Testis (tissue), 2 donors: ENCODE measurements at regions not wholly inside any gene's neighbourhood (a gene's known extent, or its start where the extent isn't known, plus 50 kb on each side); places are given as distances from the start of the nearest gene placed in this dataset.

Experiments
- DNase-seq: peaks from one replicate; pipeline ENCODE4 v3.0.0-alpha.2; 2019
- H3K27ac ChIP-seq, 2 donors: fragments of 200-600 bp; sonication (generic); one replicate each; pipeline ENCODE4 v1.5.1; 2019
- H3K27me3 ChIP-seq: fragments of 200-600 bp; sonication (generic); one replicate; pipeline ENCODE4 v1.5.1; 2019
- H3K36me3 ChIP-seq: fragments of 200-600 bp; sonication (generic); one replicate; pipeline ENCODE4 v1.5.1; 2017; ENCODE audit warnings: low read depth; ENCODE audit errors: missing control alignments
- H3K4me1 ChIP-seq: fragments of 200-600 bp; sonication (generic); one replicate; pipeline ENCODE4 v1.5.1; 2019
- H3K4me3 ChIP-seq, 2 donors: fragments of 200-600 bp; sonication (generic); one replicate each; pipeline ENCODE4 v1.5.1; 2017 to 2019
- H3K9me3 ChIP-seq: fragments of 200-600 bp; sonication (generic); one replicate; pipeline ENCODE4 v1.5.1; 2017
- CTCF ChIP-seq, 3 experiments: fragments of 450-650 bp in 2 of 3; fragments of 200-600 bp in 1 of 3; sonication (generic) in 1 of 3; IDR thresholded peaks; one replicate each; pipeline ENCODE4 v1.5.1; 2016 to 2019; ENCODE audit warnings: antibody characterized with exemption in 3 of 3, mild to moderate bottlenecking in 2 of 3, moderate library complexity in 1 of 3
- POLR2A ChIP-seq: fragments of 450-650 bp; IDR thresholded peaks from one replicate; pipeline ENCODE4 v1.6.1; 2017; ENCODE audit warnings: antibody characterized with exemption, mild to moderate bottlenecking, moderate library complexity
- WGBS, 2 donors: methylation state at CpG; one replicate each; pipeline ENCODE4 v1.1.5; 2018; 5-methylcytosine and 5-hydroxymethylcytosine counted together
- intact Hi-C: fragments of 100-400 bp; cut with DNase I; formaldehyde crosslinking; loops from one replicate; pipeline ENCODE4 v1.15.1; 2023; ENCODE audit warnings: low total_unique reads

GRCh38 chr2:219987830-219988229 is 360.4 kb downstream of the SLC4A3 start:
- H3K9me3 ChIP-seq, result no peaks in the 10 kb centered on the region
- no peak overlapping the region for H3K4me3 ChIP-seq
- H3K27me3 ChIP-seq, result no peaks in the 10 kb centered on the region
- H3K4me1 ChIP-seq, result no peaks in the 10 kb centered on the region
- no peak overlapping the region for H3K27ac ChIP-seq
- no peaks in the 10 kb centered on the region for H3K36me3 ChIP-seq
- DNase-seq, result no peak
- WGBS, 2 donors, result 57 to 70% methylated on average over 2 of the region's 2 CpGs
- intact Hi-C loops, result no loop called here
- no peak for TF ChIP-seq POLR2A
- TF ChIP-seq CTCF (IDR thresholded peaks at IDR 0.05), result no peak

GRCh38 chr2:219989744-219990143 is 362.3 kb downstream of the SLC4A3 start:
- no peaks in the 10 kb centered on the region for H3K36me3 ChIP-seq
- H3K9me3 ChIP-seq, result no peaks in the 10 kb centered on the region
- DNase-seq, result no peak
- no peaks in the 10 kb centered on the region for H3K4me1 ChIP-seq
- 86% methylated on average over 7 of the region's 7 CpGs for WGBS, 2 donors
- H3K27me3 ChIP-seq, result no peaks in the 10 kb centered on the region
- H3K4me3 ChIP-seq, result no peak overlapping the region
- intact Hi-C loops, result no loop called here
- H3K27ac ChIP-seq, result no peak overlapping the region
- TF ChIP-seq CTCF (IDR thresholded peaks at IDR 0.05) (no peak), POLR2A (no peak)

DNA sequence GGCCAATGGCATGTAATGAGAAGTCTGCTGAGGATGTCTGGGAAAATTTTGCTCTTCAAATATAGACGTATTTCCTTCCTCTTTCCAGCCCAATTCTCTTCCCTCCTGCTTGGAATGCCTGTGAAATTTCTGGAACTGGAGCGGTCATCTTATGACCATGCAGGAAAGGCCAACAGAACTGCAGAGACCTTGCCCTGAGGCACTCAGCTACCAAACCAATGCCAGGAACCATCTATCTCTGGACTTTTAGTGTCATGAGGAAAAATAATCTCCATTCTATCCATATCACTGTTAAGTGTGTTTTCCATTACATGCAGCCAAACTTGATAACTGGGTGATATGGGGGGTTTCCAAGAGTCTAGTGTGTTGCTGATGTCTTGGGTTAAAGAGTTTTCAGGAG is 363.7 kb downstream of the SLC4A3 start:
- H3K36me3 ChIP-seq, result no peaks in the 10 kb centered on the region
- no peak overlapping the region for H3K27ac ChIP-seq
- H3K27me3 ChIP-seq, result no peaks in the 10 kb centered on the region
- no peak for DNase-seq
- no peaks in the 10 kb centered on the region for H3K9me3 ChIP-seq
- no peak overlapping the region for H3K4me3 ChIP-seq
- no peaks in the 10 kb centered on the region for H3K4me1 ChIP-seq
- intact Hi-C loops, result no loop called here
- 63 to 81% methylated on average over 2 of the region's 2 CpGs for whole genome bisulfite sequencing, 2 donors
- TF ChIP-seq CTCF (IDR thresholded peaks at IDR 0.05), result no peak
- TF ChIP-seq POLR2A, result no peak

GRCh38 chr2:219995399-219995798 is 368.0 kb downstream of the SLC4A3 start:
- Histone ChIP-seq H3K4me1 (peaks cover 10% of the 10 kb centered on the region), H3K4me3 (no peak overlapping the region), H3K9me3 (no peaks in the 10 kb centered on the region), H3K27me3 (no peaks in the 10 kb centered on the region), H3K36me3 (no peaks in the 10 kb centered on the region), H3K27ac (no peak overlapping the region)
- DNase-seq, result no peak
- intact Hi-C loops, result no loop called here
- WGBS, 2 donors, result 89 to 94% methylated on average over 5 of the region's 5 CpGs
- TF ChIP-seq POLR2A (no peak), CTCF (IDR thresholded peaks at IDR 0.05) (no peak)

DNA sequence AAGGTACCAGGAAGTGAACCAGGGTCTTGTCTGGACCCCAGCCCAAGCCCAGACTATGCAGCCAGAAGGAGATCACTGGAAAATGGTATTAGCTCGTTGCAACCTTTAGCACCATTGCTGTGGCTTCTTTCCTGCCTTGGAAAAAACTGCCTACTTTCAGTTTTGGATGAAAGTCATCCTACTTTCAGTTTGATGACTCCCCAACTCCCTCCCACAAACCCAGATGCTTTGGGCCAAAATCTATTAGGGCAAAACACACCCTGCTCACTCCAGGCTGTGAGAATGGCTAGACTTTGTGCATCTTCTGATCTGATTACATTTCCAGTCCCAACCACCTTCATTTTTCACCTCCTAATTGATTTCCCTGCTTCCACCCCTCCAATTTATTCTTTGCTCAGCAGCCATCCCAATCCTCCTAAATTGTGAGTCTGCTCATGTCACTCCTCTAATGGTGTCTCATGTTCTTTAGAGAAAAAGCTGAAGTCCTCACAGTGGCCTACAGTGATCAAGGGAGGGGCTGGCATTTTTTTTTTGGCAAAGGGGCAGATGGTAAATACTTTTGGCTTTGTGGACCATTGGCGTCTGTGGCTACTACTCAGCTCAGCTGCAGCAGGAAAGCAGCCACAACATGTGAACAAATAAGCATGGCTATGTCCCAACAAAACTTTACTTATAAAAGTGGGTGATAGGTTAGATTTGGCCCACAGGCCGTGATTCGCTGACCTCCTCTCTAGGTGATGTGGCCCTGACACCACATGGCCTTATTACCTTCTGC is 368.7 kb downstream of the SLC4A3 start:
- TF ChIP-seq POLR2A (no peak), CTCF (IDR thresholded peaks at IDR 0.05) (no peak)
- Histone ChIP-seq H3K27ac (no peak overlapping the region), H3K27me3 (no peaks in the 10 kb centered on the region), H3K4me3 (no peak overlapping the region), H3K36me3 (no peaks in the 10 kb centered on the region), H3K9me3 (no peaks in the 10 kb centered on the region), H3K4me1 (peaks cover 13% of the 10 kb centered on the region)
- 81 to 86% methylated on average over 4 of the region's 4 CpGs for WGBS, 2 donors
- DNase-seq, result no peak
- intact Hi-C loops, result no loop called here
